Endodermal cell (in vitro differentiated cells): ENCODE measurements at regions not wholly inside any gene's neighbourhood (a gene's known extent, or its start where the extent isn't known, plus 50 kb on each side); places are given as distances from the start of the nearest gene placed in this dataset.
"Not testable (repeated sequence)": the region's sequence is repeated elsewhere in the genome, so short reads cannot be mapped to it uniquely, and the experiment has no call there.

Experiments
- DNase-seq: peaks from one replicate; pipeline ENCODE4 v3.0.0-alpha.2; 2017
- H3K27ac ChIP-seq: 2 replicates; pipeline ENCODE4 v1.5.1; 2013; ENCODE audit warnings: mild to moderate bottlenecking, low read depth, low read length, moderate library complexity
- H3K27me3 ChIP-seq: 2 replicates; pipeline ENCODE4 v1.6.1; 2013; ENCODE audit warnings: mild to moderate bottlenecking, low read length, moderate library complexity; ENCODE audit not compliant: insufficient read depth, control insufficient read depth, poor library complexity, severe bottlenecking
- H3K36me3 ChIP-seq: 2 replicates; pipeline ENCODE4 v1.7.0; 2013; ENCODE audit warnings: mild to moderate bottlenecking, low read length, moderate library complexity; ENCODE audit not compliant: control insufficient read depth, insufficient read depth
- H3K4me1 ChIP-seq: one replicate; pipeline ENCODE4 v1.7.0; 2013; ENCODE audit warnings: low read length; ENCODE audit not compliant: control insufficient read depth, insufficient read depth
- H3K4me3 ChIP-seq: 2 replicates; pipeline ENCODE4 v1.5.1; 2013; ENCODE audit warnings: mild to moderate bottlenecking, low read length, moderate library complexity
- H3K9ac ChIP-seq: 2 replicates; pipeline ENCODE4 v1.6.1; 2013; ENCODE audit warnings: mild to moderate bottlenecking, low read length, moderate library complexity; ENCODE audit not compliant: poor library complexity, severe bottlenecking; ENCODE audit errors: extremely low read depth
- H3K9me3 ChIP-seq: 2 replicates; pipeline ENCODE4 v1.6.1; 2013; ENCODE audit warnings: mild to moderate bottlenecking, low read length, moderate library complexity; ENCODE audit not compliant: control insufficient read depth
- H3K27ac Mint-ChIP-seq: 2 replicates; pipeline ENCODE4 v1.8.0; 2020; ENCODE audit warnings: mixed read lengths
- H3K27me3 Mint-ChIP-seq: 2 replicates; pipeline ENCODE4 v1.8.0; 2021; ENCODE audit warnings: mild to moderate bottlenecking, mixed read lengths; ENCODE audit not compliant: insufficient read depth
- H3K36me3 Mint-ChIP-seq: 2 replicates; pipeline ENCODE4 v1.8.0; 2020; ENCODE audit warnings: low read depth, mixed read lengths
- H3K4me1 Mint-ChIP-seq: 2 replicates; pipeline ENCODE4 v1.8.0; 2020; ENCODE audit warnings: mixed read lengths
- H3K4me3 Mint-ChIP-seq: 2 replicates; pipeline ENCODE4 v1.8.0; 2020; ENCODE audit warnings: mild to moderate bottlenecking, moderate library complexity, mixed read lengths
- H3K9me3 Mint-ChIP-seq: 2 replicates; pipeline ENCODE4 v1.8.0; 2020; ENCODE audit warnings: mild to moderate bottlenecking, mixed read lengths
- CTCF ChIP-seq: fragments of 200-600 bp; sonication (generic); conservative IDR thresholded peaks from 2 replicates; pipeline ENCODE4 v1.5.0; 2021; ENCODE audit warnings: antibody characterized with exemption, mild to moderate bottlenecking
- WGBS, 2 experiments: methylation state at CpG; one replicate each; pipeline versions ENCODE4 v1.1.5 to v1.1.7; 2013; ENCODE audit warnings: missing lambda C conversion rate in 2 of 2, mixed read lengths in 1 of 2; ENCODE audit not compliant: insufficient coverage in 1 of 2, insufficient read length in 1 of 2; 5-methylcytosine and 5-hydroxymethylcytosine counted together

- Histone ChIP-seq H3K36me3 (no peaks in the 10 kb centered on the region), H3K27ac (no peak overlapping the region), H3K9ac (no peak overlapping the region), H3K4me1 (peaks cover 4% of the 10 kb centered on the region), H3K4me3 (no peak overlapping the region), H3K27me3 (peaks cover 7% of the 10 kb centered on the region), H3K9me3 (no peaks in the 10 kb centered on the region)
- H3K27ac Mint-ChIP-seq = no peak overlapping the region
- peaks cover 12% of the 10 kb centered on the region for H3K4me1 Mint-ChIP-seq
- H3K36me3 Mint-ChIP-seq = peaks cover 2% of the 10 kb centered on the region
- TF ChIP-seq CTCF = no peak
- no peaks in the 10 kb centered on the region for H3K27me3 Mint-ChIP-seq
- peaks cover 7% of the 10 kb centered on the region for H3K9me3 Mint-ChIP-seq
- 91 to 94% methylated on average over 8 to 15 of the region's 15 CpGs for WGBS, 2 experiments
- H3K4me3 Mint-ChIP-seq = no peak overlapping the region
- no peak for DNase-seq
These were observed 78.6 kb upstream of the RGPD4 start for GRCh38 chr2:107747964-107748583.

GRCh38 chr2:107751936-107752335, 74.8 kb upstream of the RGPD4 start:
- H3K4me1 ChIP-seq = peaks cover 4% of the 10 kb centered on the region
- H3K27ac Mint-ChIP-seq = no peak overlapping the region
- peaks cover 17% of the 10 kb centered on the region for H3K9me3 Mint-ChIP-seq
- H3K4me1 Mint-ChIP-seq = peaks cover 12% of the 10 kb centered on the region
- WGBS, 2 experiments = 86 to 90% methylated on average over 2 to 3 of the region's 3 CpGs
- no peak overlapping the region for H3K27ac ChIP-seq
- peaks cover 7% of the 10 kb centered on the region for H3K27me3 ChIP-seq
- H3K36me3 Mint-ChIP-seq = peaks cover 2% of the 10 kb centered on the region
- H3K4me3 Mint-ChIP-seq = no peak overlapping the region
- no peak overlapping the region for H3K9ac ChIP-seq
- no peak overlapping the region for H3K4me3 ChIP-seq
- no peaks in the 10 kb centered on the region for H3K9me3 ChIP-seq
- H3K27me3 Mint-ChIP-seq = no peaks in the 10 kb centered on the region
- DNase-seq = no peak
- no peak for TF ChIP-seq CTCF
- no peaks in the 10 kb centered on the region for H3K36me3 ChIP-seq

- H3K27me3 ChIP-seq, H3K4me3 ChIP-seq, DNase-seq, H3K36me3 Mint-ChIP-seq, H3K4me3 Mint-ChIP-seq, H3K27ac ChIP-seq, H3K27me3 Mint-ChIP-seq, H3K9me3 ChIP-seq, H3K36me3 ChIP-seq, H3K9ac ChIP-seq, H3K4me1 ChIP-seq, H3K27ac Mint-ChIP-seq: not testable (repeated sequence)
- Mint-ChIP-seq H3K9me3 (peaks cover 12% of the 10 kb centered on the region), H3K4me1 (peaks cover 12% of the 10 kb centered on the region)
- WGBS, 2 experiments = 90 to 94% methylated on average over 7 to 8 of the region's 8 CpGs
These were observed 72.9 kb upstream of the RGPD4 start for GRCh38 chr2:107753806-107754205.

- 92 to 96% methylated on average over 3 to 5 of the region's 5 CpGs for whole genome bisulfite sequencing, 2 experiments
- Histone ChIP-seq H3K4me3 (no peak overlapping the region), H3K9ac (no peak overlapping the region), H3K4me1 (no peaks in the 10 kb centered on the region), H3K36me3 (no peaks in the 10 kb centered on the region), H3K9me3 (no peaks in the 10 kb centered on the region), H3K27me3 (peaks cover under 1% of the 10 kb centered on the region), H3K27ac (no peak overlapping the region)
- no peak overlapping the region for H3K4me3 Mint-ChIP-seq
- no peak for DNase-seq
- no peaks in the 10 kb centered on the region for H3K27me3 Mint-ChIP-seq
- no peaks in the 10 kb centered on the region for H3K4me1 Mint-ChIP-seq
- H3K9me3 Mint-ChIP-seq = peaks cover 12% of the 10 kb centered on the region
- H3K27ac Mint-ChIP-seq = peak overlapping the region; percentile 4
- no peak for TF ChIP-seq CTCF
- H3K36me3 Mint-ChIP-seq = no peaks in the 10 kb centered on the region
These were observed 69.5 kb upstream of the RGPD4 start for GRCh38 chr2:107757223-107757622.
